B cell (primary cell): ENCODE measurements at regions not wholly inside any gene's neighbourhood (a gene's known extent, or its start where the extent isn't known, plus 50 kb on each side); places are given as distances from the start of the nearest gene placed in this dataset.

Experiments
- ATAC-seq: fragments of 200-7000 bp; cut with Tn5 transposase; one replicate; pipeline ENCODE4 v1.10.0; 2021; ENCODE audit warnings: low read depth, mild to moderate bottlenecking, moderate number of reproducible peaks, moderate library complexity
- CTCF ChIA-PET: fragments of 350-600 bp; sonication (Branson Sonifier 250); formaldehyde crosslinking; loops from one replicate; lab custom pipeline; 2021; ENCODE audit warnings: antibody characterized with exemption, inconsistent platforms; lab: Charles Lee
- POLR2A ChIA-PET: fragments of 350-600 bp; sonication (Branson Sonifier 250); formaldehyde crosslinking; loops from one replicate; lab custom pipeline; 2021; ENCODE audit warnings: antibody characterized with exemption; lab: Charles Lee
- DNase-seq: peaks from one replicate; pipeline ENCODE4 v3.0.0; 2013
- H2AFZ ChIP-seq: 2 replicates; pipeline ENCODE4 v1.6.1; 2012; ENCODE audit warnings: mild to moderate bottlenecking, low read depth, low read length; ENCODE audit not compliant: insufficient read depth, poor library complexity, severe bottlenecking
- H3K27ac ChIP-seq, 2 donors: 1 replicate in 1 of 2; 2 replicates in 1 of 2; pipeline ENCODE4 v1.5.1; 2012 to 2013; ENCODE audit warnings: low read length in 2 of 2, mild to moderate bottlenecking in 2 of 2, moderate library complexity in 1 of 2
- H3K27me3 ChIP-seq, 4 experiments: fragments of 200-600 bp in 1 of 4; sonication (generic) in 1 of 4; replicated peaks in 1 of 4; 1 replicate in 2 of 4; 2 replicates in 2 of 4; pipeline versions ENCODE4 v1.6.1 to v1.7.0; 2013 to 2016; ENCODE audit warnings: low read length in 3 of 4, mild to moderate bottlenecking in 2 of 4, mixed read lengths in 1 of 4, moderate library complexity in 1 of 4; ENCODE audit not compliant: insufficient read depth in 4 of 4, control insufficient read depth in 3 of 4; ENCODE audit errors: control extremely low read depth in 1 of 4
- H3K36me3 ChIP-seq, 2 experiments: replicated peaks in 1 of 2; 1 replicate in 1 of 2; 2 replicates in 1 of 2; pipeline versions ENCODE4 v1.6.1 to v1.7.1; 2013; ENCODE audit warnings: low read length in 1 of 2; ENCODE audit not compliant: insufficient read depth in 2 of 2, control insufficient read depth in 1 of 2; ENCODE audit errors: control extremely low read depth in 1 of 2, extremely low read depth in 1 of 2
- H3K4me1 ChIP-seq, 2 donors: fragments of 200-600 bp in 1 of 2; sonication (generic) in 1 of 2; 1 replicate in 1 of 2; 2 replicates in 1 of 2; pipeline versions ENCODE4 v1.5.1 to v1.6.1; 2013 to 2017; ENCODE audit warnings: low read length in 2 of 2; ENCODE audit not compliant: control insufficient read depth in 2 of 2, insufficient read depth in 2 of 2
- H3K4me2 ChIP-seq: replicated peaks from 2 replicates; pipeline ENCODE3; 2012; ENCODE audit warnings: mild to moderate bottlenecking, low read depth, low read length; ENCODE audit not compliant: poor library complexity, severe bottlenecking
- H3K4me3 ChIP-seq, 5 experiments: fragments of 200-600 bp in 1 of 5; sonication (generic) in 1 of 5; 1 replicate in 3 of 5; 2 replicates in 2 of 5; pipeline versions ENCODE4 v1.5.1 to v1.7.0; 2011 to 2016; ENCODE audit warnings: low read length in 4 of 5, mild to moderate bottlenecking in 4 of 5, low read depth in 2 of 5, control low read depth in 1 of 5, moderate library complexity in 1 of 5; ENCODE audit not compliant: insufficient read depth in 1 of 5; ENCODE audit errors: control extremely low read depth in 1 of 5, extremely low read depth in 1 of 5
- H3K79me2 ChIP-seq: fragments of 200-600 bp; sonication (generic); one replicate; pipeline ENCODE4 v1.6.0; 2016; ENCODE audit warnings: low read length; ENCODE audit not compliant: control insufficient read depth, insufficient read depth
- H3K9ac ChIP-seq: fragments of 200-600 bp; sonication (generic); 2 replicates; pipeline ENCODE4 v1.6.1; 2017; ENCODE audit warnings: mild to moderate bottlenecking, low read length, moderate library complexity
- H3K9me3 ChIP-seq, 3 donors: one replicate each; pipeline versions ENCODE4 v1.6.1 to v1.7.1; 2013; ENCODE audit warnings: low read length in 2 of 3; ENCODE audit not compliant: control insufficient read depth in 2 of 3, insufficient read depth in 1 of 3; ENCODE audit errors: control extremely low read depth in 1 of 3
- H4K20me1 ChIP-seq: 2 replicates; pipeline ENCODE4 v1.6.0; 2012; ENCODE audit warnings: mild to moderate bottlenecking, low read length; ENCODE audit not compliant: insufficient read depth, control insufficient read depth, poor library complexity, severe bottlenecking
- H3K27ac Mint-ChIP-seq: one replicate; pipeline ENCODE4 v1.8.0; 2021; ENCODE audit warnings: mixed read lengths
- H3K27me3 Mint-ChIP-seq: one replicate; pipeline ENCODE4 v1.8.0; 2021; ENCODE audit warnings: mixed read lengths
- H3K4me1 Mint-ChIP-seq: one replicate; pipeline ENCODE4 v1.8.0; 2021; ENCODE audit warnings: mixed read lengths
- H3K4me3 Mint-ChIP-seq: one replicate; pipeline ENCODE4 v1.8.0; 2021; ENCODE audit warnings: mixed read lengths
- H3K9me3 Mint-ChIP-seq: one replicate; pipeline ENCODE4 v1.8.0; 2022; ENCODE audit warnings: mixed read lengths; ENCODE audit not compliant: insufficient read depth
- CTCF ChIP-seq: fragments of 200-600 bp; IDR thresholded peaks from one replicate; pipeline ENCODE4 v1.8.0; 2022; ENCODE audit warnings: antibody characterized with exemption, mild to moderate bottlenecking
- EZH2 ChIP-seq: IDR thresholded peaks from 2 replicates; pipeline ENCODE4 v1.6.1; 2012; ENCODE audit warnings: borderline replicate concordance, low read depth, mild to moderate bottlenecking, moderate library complexity, low read length; ENCODE audit not compliant: insufficient read depth, poor library complexity, severe bottlenecking
- WGBS: methylation state at CpG from one replicate; pipeline ENCODE4 v1.1.5; 2013; ENCODE audit warnings: missing lambda C conversion rate; ENCODE audit not compliant: insufficient coverage; 5-methylcytosine and 5-hydroxymethylcytosine counted together
- intact Hi-C: fragments of 100-400 bp; cut with micrococcal nuclease; formaldehyde crosslinking; loops from one replicate; pipeline ENCODE4 v1.10.0; 2022

GRCh38 chr1:231104917-231105316 lies 56.9 kb upstream of the TRIM67 start:
- intact Hi-C loops, result no loop called here
- Histone ChIP-seq H3K4me2 (no peak overlapping the region), H3K27ac (no peak overlapping the region), H3K79me2 (no peaks in the 10 kb centered on the region), H3K36me3 (no peaks in the 10 kb centered on the region), H3K4me3 (no peak overlapping the region), H3K4me1 (peaks cover 3 to 6% of the 10 kb centered on the region in 2 donors), H4K20me1 (no peaks in the 10 kb centered on the region), H3K9ac (no peak overlapping the region), H3K9me3 (no peaks in the 10 kb centered on the region), H2AFZ (no peak overlapping the region), H3K27me3 (peaks cover 0 to 6% (median 0%) of the 10 kb centered on the region in 4 experiments)
- Mint-ChIP-seq H3K4me1 (peaks cover 2% of the 10 kb centered on the region), H3K4me3 (no peak overlapping the region), H3K9me3 (no peaks in the 10 kb centered on the region), H3K27ac (no peak overlapping the region), H3K27me3 (peaks cover 35% of the 10 kb centered on the region)
- no peak for DNase-seq
- POLR2A ChIA-PET, result interaction anchor here (0.7 kb wide), 1 partner anchor 92 kb away, joined by 5 read pairs; no protein-coding TSS in a partner anchor
- no CpG with 5 or more reads among the region's 2 CpGs for WGBS
- CTCF ChIA-PET, result no interaction called here
- TF ChIP-seq CTCF, result no peak
- TF ChIP-seq EZH2, result no peak
- no peak for ATAC-seq

GRCh38 chr1:231103961-231104360 lies 57.9 kb upstream of the TRIM67 start:
- Histone ChIP-seq H3K27me3 (peaks cover 0 to 6% (median 0%) of the 10 kb centered on the region in 4 experiments), H4K20me1 (no peaks in the 10 kb centered on the region), H3K9ac (no peak overlapping the region), H3K79me2 (no peaks in the 10 kb centered on the region), H3K4me3 (no peak overlapping the region), H3K4me1 (peaks cover 3 to 5% of the 10 kb centered on the region in 2 donors), H3K36me3 (no peaks in the 10 kb centered on the region), H2AFZ (no peak overlapping the region), H3K4me2 (no peak overlapping the region), H3K27ac (no peak overlapping the region), H3K9me3 (no peaks in the 10 kb centered on the region)
- H3K4me3 Mint-ChIP-seq, result no peak overlapping the region
- ChIA-PET POLR2A (no interaction called here), CTCF (interaction anchor here (0.8 kb wide), 1 partner anchor 200 kb away, joined by 3 read pairs; no protein-coding TSS in a partner anchor)
- TF ChIP-seq EZH2, result no peak
- H3K27ac Mint-ChIP-seq, result no peak overlapping the region
- no peak for ATAC-seq
- H3K4me1 Mint-ChIP-seq, result peaks cover 2% of the 10 kb centered on the region
- intact Hi-C loops, result no loop called here
- H3K27me3 Mint-ChIP-seq, result peaks cover 40% of the 10 kb centered on the region
- DNase-seq, result no peak
- H3K9me3 Mint-ChIP-seq, result no peaks in the 10 kb centered on the region
- no CpG with 5 or more reads among the region's 1 CpG for WGBS
